ENCODE measurements at regions not wholly inside any gene's neighbourhood (a gene's known extent, or its start where the extent isn't known, plus 50 kb on each side); places are given as distances from the start of the nearest gene placed in this dataset.

- no peaks in the 10 kb centered on the region for H3K9me3 Mint-ChIP-seq
- no peak overlapping the region for H3K27ac Mint-ChIP-seq
- no peak for DNase-seq
- peaks cover 2% of the 10 kb centered on the region for H3K27me3 Mint-ChIP-seq
- H3K4me1 Mint-ChIP-seq: no peaks in the 10 kb centered on the region
- H3K36me3 Mint-ChIP-seq: no peaks in the 10 kb centered on the region
- POLR2A ChIA-PET: no interaction called here
- no peak overlapping the region for H3K4me3 Mint-ChIP-seq
- ATAC-seq (ENCODE audit: low read depth): no peak
These were observed 172.6 kb upstream of the NRP1 start for GRCh38 chr10:33506838-33507661.

- no peak for DNase-seq
- Mint-ChIP-seq H3K4me1 (no peaks in the 10 kb centered on the region), H3K27ac (no peak overlapping the region), H3K9me3 (no peaks in the 10 kb centered on the region), H3K36me3 (no peaks in the 10 kb centered on the region), H3K27me3 (peaks cover 2% of the 10 kb centered on the region), H3K4me3 (no peak overlapping the region)
- POLR2A ChIA-PET: no interaction called here
- no peak for ATAC-seq (ENCODE audit: low read depth)
These were observed 171.9 kb upstream of the NRP1 start for GRCh38 chr10:33506391-33506790.

GRCh38 chr10:33501161-33501560 lies 166.7 kb upstream of the NRP1 start:
- POLR2A ChIA-PET: no interaction called here
- ATAC-seq (ENCODE audit: low read depth): no peak
- H3K36me3 Mint-ChIP-seq: no peaks in the 10 kb centered on the region
- H3K27me3 Mint-ChIP-seq: peaks cover 2% of the 10 kb centered on the region
- H3K4me3 Mint-ChIP-seq: no peak overlapping the region
- no peak overlapping the region for H3K27ac Mint-ChIP-seq
- DNase-seq: no peak
- H3K4me1 Mint-ChIP-seq: no peaks in the 10 kb centered on the region
- no peaks in the 10 kb centered on the region for H3K9me3 Mint-ChIP-seq

- Mint-ChIP-seq H3K4me1 (no peaks in the 10 kb centered on the region), H3K27me3 (no peaks in the 10 kb centered on the region), H3K27ac (no peak overlapping the region), H3K36me3 (no peaks in the 10 kb centered on the region), H3K9me3 (no peaks in the 10 kb centered on the region), H3K4me3 (no peak overlapping the region)
- DNase-seq (no peak), ATAC-seq (ENCODE audit: low read depth) (no peak)
- POLR2A ChIA-PET: no interaction called here
These were observed 164.0 kb upstream of the NRP1 start for GRCh38 chr10:33498391-33498891.

- Mint-ChIP-seq H3K9me3 (no peaks in the 10 kb centered on the region), H3K27me3 (no peaks in the 10 kb centered on the region), H3K4me3 (no peak overlapping the region), H3K27ac (no peak overlapping the region), H3K4me1 (no peaks in the 10 kb centered on the region), H3K36me3 (no peaks in the 10 kb centered on the region)
- DNase-seq (no peak), ATAC-seq (ENCODE audit: low read depth) (no peak)
- POLR2A ChIA-PET: no interaction called here
These were observed 162.9 kb upstream of the NRP1 start for GRCh38 chr10:33497338-33497737.

GRCh38 chr10:33496096-33496495 lies 161.6 kb upstream of the NRP1 start:
- Mint-ChIP-seq H3K4me1 (no peaks in the 10 kb centered on the region), H3K4me3 (no peak overlapping the region), H3K27ac (no peak overlapping the region), H3K9me3 (no peaks in the 10 kb centered on the region), H3K27me3 (no peaks in the 10 kb centered on the region), H3K36me3 (no peaks in the 10 kb centered on the region)
- DNase-seq: no peak
- no peak for ATAC-seq (ENCODE audit: low read depth)
- POLR2A ChIA-PET: no interaction called here

- H3K27me3 Mint-ChIP-seq: no peaks in the 10 kb centered on the region
- H3K4me1 Mint-ChIP-seq: no peaks in the 10 kb centered on the region
- H3K36me3 Mint-ChIP-seq: no peaks in the 10 kb centered on the region
- H3K9me3 Mint-ChIP-seq: no peaks in the 10 kb centered on the region
- no peak overlapping the region for H3K27ac Mint-ChIP-seq
- H3K4me3 Mint-ChIP-seq: no peak overlapping the region
- POLR2A ChIA-PET: no interaction called here
- ATAC-seq (ENCODE audit: low read depth) (no peak), DNase-seq (no peak)
These were observed 160.3 kb upstream of the NRP1 start for GRCh38 chr10:33494694-33495265.

- no peak overlapping the region for H3K4me3 Mint-ChIP-seq
- no peaks in the 10 kb centered on the region for H3K9me3 Mint-ChIP-seq
- ATAC-seq (ENCODE audit: low read depth) (no peak), DNase-seq (no peak)
- H3K36me3 Mint-ChIP-seq: no peaks in the 10 kb centered on the region
- POLR2A ChIA-PET: no interaction called here
- no peaks in the 10 kb centered on the region for H3K27me3 Mint-ChIP-seq
- H3K4me1 Mint-ChIP-seq: no peaks in the 10 kb centered on the region
- no peak overlapping the region for H3K27ac Mint-ChIP-seq
These were observed 159.5 kb upstream of the NRP1 start for GRCh38 chr10:33493978-33494377.

- POLR2A ChIA-PET: no interaction called here
- DNase-seq (no peak), ATAC-seq (ENCODE audit: low read depth) (no peak)
- no peak overlapping the region for H3K4me3 Mint-ChIP-seq
- no peaks in the 10 kb centered on the region for H3K9me3 Mint-ChIP-seq
- H3K27ac Mint-ChIP-seq: no peak overlapping the region
- no peaks in the 10 kb centered on the region for H3K27me3 Mint-ChIP-seq
- H3K36me3 Mint-ChIP-seq: no peaks in the 10 kb centered on the region
- H3K4me1 Mint-ChIP-seq: no peaks in the 10 kb centered on the region
These were observed 159.0 kb upstream of the NRP1 start for GRCh38 chr10:33493497-33493896.

- POLR2A ChIA-PET: no interaction called here
- no peak overlapping the region for H3K27ac Mint-ChIP-seq
- no peak for ATAC-seq (ENCODE audit: low read depth)
These were observed 158.4 kb upstream of the NRP1 start for GRCh38 chr10:33492701-33493345.

GRCh38 chr10:33489501-33490176 lies 155.2 kb upstream of the NRP1 start:
- Mint-ChIP-seq H3K27me3 (peaks cover 2% of the 10 kb centered on the region), H3K4me3 (no peak overlapping the region), H3K36me3 (peaks cover 2% of the 10 kb centered on the region), H3K27ac (no peak overlapping the region), H3K9me3 (no peaks in the 10 kb centered on the region), H3K4me1 (peaks cover 6% of the 10 kb centered on the region)
- no peak for ATAC-seq (ENCODE audit: low read depth)
- DNase-seq: no peak
- POLR2A ChIA-PET: no interaction called here

More at GRCh38 chr10:33492701-33493345, 158.4 kb upstream of the NRP1 start:
- Mint-ChIP-seq H3K36me3 (no peaks in the 10 kb centered on the region), H3K27me3 (no peaks in the 10 kb centered on the region), H3K4me3 (no peak overlapping the region), H3K9me3 (no peaks in the 10 kb centered on the region), H3K4me1 (no peaks in the 10 kb centered on the region)
- no peak for DNase-seq

- Mint-ChIP-seq H3K9me3 (no peaks in the 10 kb centered on the region), H3K4me3 (peak overlapping the region; percentile 50), H3K27me3 (peaks cover 6% of the 10 kb centered on the region), H3K36me3 (peaks cover 2% of the 10 kb centered on the region), H3K4me1 (peaks cover 6% of the 10 kb centered on the region), H3K27ac (peak overlapping the region; percentile 65)
- DNase-seq: no peak
- no peak for ATAC-seq (ENCODE audit: low read depth)
- POLR2A ChIA-PET: no interaction called here
These were observed 152.7 kb upstream of the NRP1 start for GRCh38 chr10:33487014-33487776.

- no peak overlapping the region for H3K4me3 Mint-ChIP-seq
- ATAC-seq (ENCODE audit: low read depth): no peak
- H3K36me3 Mint-ChIP-seq: peaks cover 2% of the 10 kb centered on the region
- H3K27me3 Mint-ChIP-seq: peaks cover 9% of the 10 kb centered on the region
- H3K27ac Mint-ChIP-seq: no peak overlapping the region
- DNase-seq: no peak
- peaks cover 6% of the 10 kb centered on the region for H3K4me1 Mint-ChIP-seq
- POLR2A ChIA-PET: no interaction called here
- H3K9me3 Mint-ChIP-seq: no peaks in the 10 kb centered on the region
These were observed 150.8 kb upstream of the NRP1 start for GRCh38 chr10:33485276-33485675.

Data from activated naive CD8-positive, alpha-beta T cell treated with anti-CD3 and anti-CD28 coated beads, Interleukin-2, amount 10 ng/mL, durations not matched to agents 7 days and 5 days (primary cell).